Activated naive CD8-positive, alpha-beta T cell treated with anti-CD3 and anti-CD28 coated beads, Interleukin-2, amount 10 ng/mL, durations not matched to agents 7 days and 5 days (primary cell): ENCODE measurements at regions not wholly inside any gene's neighbourhood (a gene's known extent, or its start where the extent isn't known, plus 50 kb on each side); places are given as distances from the start of the nearest gene placed in this dataset.

ENCODE experiments used
- ATAC-seq: fragments of 150-1000 bp; cut with Tn5 transposase; one replicate; pipeline ENCODE4 v1.10.0; 2021; ENCODE audit warnings: low read depth, moderate library complexity
- POLR2A ChIA-PET: fragments of 350-600 bp; sonication (Branson Sonifier 250); formaldehyde crosslinking; loops from one replicate; lab custom pipeline; 2021; ENCODE audit warnings: antibody characterized with exemption; lab: Charles Lee
- DNase-seq: peaks from one replicate; pipeline ENCODE4 v3.0.0; 2021
- H3K27ac Mint-ChIP-seq: one replicate; pipeline ENCODE4 v1.8.0; 2022; ENCODE audit warnings: mild to moderate bottlenecking, mixed read lengths
- H3K27me3 Mint-ChIP-seq: one replicate; pipeline ENCODE4 v1.8.0; 2022; ENCODE audit warnings: mild to moderate bottlenecking, moderate library complexity, mixed read lengths
- H3K36me3 Mint-ChIP-seq: one replicate; pipeline ENCODE4 v1.8.0; 2021; ENCODE audit warnings: mild to moderate bottlenecking, mixed read lengths
- H3K4me1 Mint-ChIP-seq: one replicate; pipeline ENCODE4 v1.8.0; 2021; ENCODE audit warnings: mixed read lengths
- H3K4me3 Mint-ChIP-seq: one replicate; pipeline ENCODE4 v1.8.0; 2022; ENCODE audit warnings: mild to moderate bottlenecking, moderate library complexity, mixed read lengths
- H3K9me3 Mint-ChIP-seq: one replicate; pipeline ENCODE4 v1.8.0; 2021; ENCODE audit warnings: mixed read lengths

DNA sequence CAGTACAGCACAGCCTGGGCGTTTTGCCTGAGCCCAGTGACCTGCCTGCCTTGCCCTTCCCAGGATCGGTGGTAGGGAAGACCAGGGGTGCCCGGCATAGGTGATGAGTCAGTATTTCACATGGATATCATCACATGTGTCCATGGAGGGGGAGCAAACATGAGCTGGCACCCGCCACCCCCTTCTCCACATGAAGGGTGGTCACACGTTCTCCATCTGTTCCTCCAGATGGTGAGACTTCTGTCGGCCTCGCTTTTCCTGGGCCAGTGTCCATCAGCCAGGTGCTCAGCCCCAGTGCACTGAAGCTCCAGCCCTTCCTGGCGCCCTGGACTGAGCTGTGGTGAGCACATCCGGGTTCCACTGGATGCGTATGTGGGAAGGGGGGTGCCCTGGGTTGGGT lies 208.4 kb downstream of the UBE3A start:
- peaks cover 3% of the 10 kb centered on the region for H3K9me3 Mint-ChIP-seq
- H3K27me3 Mint-ChIP-seq = no peaks in the 10 kb centered on the region
- DNase-seq = no peak
- ATAC-seq = no peak
- no peaks in the 10 kb centered on the region for H3K4me1 Mint-ChIP-seq
- H3K4me3 Mint-ChIP-seq = no peak overlapping the region
- no peak overlapping the region for H3K27ac Mint-ChIP-seq
- no peaks in the 10 kb centered on the region for H3K36me3 Mint-ChIP-seq
- POLR2A ChIA-PET = no interaction called here

DNA sequence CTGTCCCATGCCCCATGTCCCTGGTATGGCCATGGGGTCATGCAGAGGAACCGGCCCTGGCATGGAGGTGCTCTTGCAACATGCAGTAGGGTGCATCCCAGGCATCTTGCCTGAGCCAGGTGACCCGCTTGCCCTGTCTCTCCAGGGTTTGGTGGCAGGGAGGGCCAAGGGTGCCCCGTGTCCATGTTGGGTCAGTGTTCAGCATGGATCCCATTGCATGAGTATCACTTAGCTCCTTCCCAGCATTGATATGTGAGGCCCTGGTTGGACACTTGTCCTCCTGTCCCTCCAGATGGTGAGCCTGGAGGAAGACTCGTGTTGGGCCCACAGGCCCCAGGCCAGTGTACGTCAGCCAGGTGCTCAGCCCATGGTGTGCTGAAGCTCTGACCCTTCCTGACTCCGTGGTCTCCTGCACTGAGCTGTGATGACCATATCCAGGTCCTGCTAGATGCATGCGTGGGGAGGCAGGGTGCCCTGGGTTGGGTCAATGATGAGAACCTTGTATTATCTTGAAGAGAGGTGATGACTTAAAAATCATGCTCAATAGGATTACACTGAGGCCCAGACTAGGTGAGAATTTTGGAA lies 205.0 kb downstream of the UBE3A start:
- H3K9me3 Mint-ChIP-seq = peaks cover 10% of the 10 kb centered on the region
- ATAC-seq = no peak
- H3K27me3 Mint-ChIP-seq = no peaks in the 10 kb centered on the region
- no peak for DNase-seq
- H3K4me3 Mint-ChIP-seq = no peak overlapping the region
- no peaks in the 10 kb centered on the region for H3K36me3 Mint-ChIP-seq
- POLR2A ChIA-PET = no interaction called here
- H3K4me1 Mint-ChIP-seq = no peaks in the 10 kb centered on the region
- no peak overlapping the region for H3K27ac Mint-ChIP-seq

DNA sequence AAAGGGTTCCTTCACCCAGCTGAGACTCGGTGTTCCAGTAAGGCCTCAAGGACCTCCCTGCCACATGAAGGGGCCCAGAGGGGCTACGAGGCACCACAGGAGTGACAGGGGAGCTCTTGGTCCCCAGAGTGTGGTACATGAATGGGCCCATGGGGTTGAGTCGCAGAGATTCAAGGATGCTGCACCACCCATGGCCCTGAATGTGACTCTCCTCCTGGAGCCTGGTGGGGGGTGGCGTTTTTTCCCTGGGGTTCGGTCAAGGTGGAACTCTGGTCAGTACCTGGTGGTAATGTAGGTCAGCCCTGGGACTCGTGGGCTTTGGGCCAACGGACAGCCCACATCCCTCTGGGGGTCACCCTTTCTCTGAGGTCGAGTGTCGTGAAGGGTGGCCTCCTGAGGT lies 204.0 kb downstream of the UBE3A start:
- POLR2A ChIA-PET = no interaction called here
- no peaks in the 10 kb centered on the region for H3K27me3 Mint-ChIP-seq
- H3K4me3 Mint-ChIP-seq = no peak overlapping the region
- H3K9me3 Mint-ChIP-seq = peaks cover 10% of the 10 kb centered on the region
- DNase-seq = no peak
- ATAC-seq = no peak
- H3K27ac Mint-ChIP-seq = no peak overlapping the region
- no peaks in the 10 kb centered on the region for H3K4me1 Mint-ChIP-seq
- H3K36me3 Mint-ChIP-seq = no peaks in the 10 kb centered on the region

- Mint-ChIP-seq H3K9me3 (peaks cover 10% of the 10 kb centered on the region), H3K4me1 (no peaks in the 10 kb centered on the region), H3K27me3 (no peaks in the 10 kb centered on the region), H3K27ac (no peak overlapping the region), H3K4me3 (no peak overlapping the region), H3K36me3 (no peaks in the 10 kb centered on the region)
- POLR2A ChIA-PET = no interaction called here
- no peak for DNase-seq
- ATAC-seq = no peak
These were observed 203.4 kb downstream of the UBE3A start for GRCh38 chr15:25235391-25235790.

GRCh38 chr15:25236143-25236860 lies 202.5 kb downstream of the UBE3A start:
- H3K36me3 Mint-ChIP-seq = no peaks in the 10 kb centered on the region
- ATAC-seq = no peak
- no peaks in the 10 kb centered on the region for H3K4me1 Mint-ChIP-seq
- H3K9me3 Mint-ChIP-seq = peaks cover 10% of the 10 kb centered on the region
- H3K27ac Mint-ChIP-seq = no peak overlapping the region
- DNase-seq = no peak
- H3K27me3 Mint-ChIP-seq = no peaks in the 10 kb centered on the region
- no peak overlapping the region for H3K4me3 Mint-ChIP-seq
- POLR2A ChIA-PET = no interaction called here

- Mint-ChIP-seq H3K9me3 (peaks cover 10% of the 10 kb centered on the region), H3K4me1 (no peaks in the 10 kb centered on the region), H3K27ac (no peak overlapping the region), H3K36me3 (no peaks in the 10 kb centered on the region), H3K27me3 (no peaks in the 10 kb centered on the region), H3K4me3 (no peak overlapping the region)
- POLR2A ChIA-PET = no interaction called here
- DNase-seq = no peak
- no peak for ATAC-seq
These were observed 202.0 kb downstream of the UBE3A start for GRCh38 chr15:25236861-25237155.

DNA sequence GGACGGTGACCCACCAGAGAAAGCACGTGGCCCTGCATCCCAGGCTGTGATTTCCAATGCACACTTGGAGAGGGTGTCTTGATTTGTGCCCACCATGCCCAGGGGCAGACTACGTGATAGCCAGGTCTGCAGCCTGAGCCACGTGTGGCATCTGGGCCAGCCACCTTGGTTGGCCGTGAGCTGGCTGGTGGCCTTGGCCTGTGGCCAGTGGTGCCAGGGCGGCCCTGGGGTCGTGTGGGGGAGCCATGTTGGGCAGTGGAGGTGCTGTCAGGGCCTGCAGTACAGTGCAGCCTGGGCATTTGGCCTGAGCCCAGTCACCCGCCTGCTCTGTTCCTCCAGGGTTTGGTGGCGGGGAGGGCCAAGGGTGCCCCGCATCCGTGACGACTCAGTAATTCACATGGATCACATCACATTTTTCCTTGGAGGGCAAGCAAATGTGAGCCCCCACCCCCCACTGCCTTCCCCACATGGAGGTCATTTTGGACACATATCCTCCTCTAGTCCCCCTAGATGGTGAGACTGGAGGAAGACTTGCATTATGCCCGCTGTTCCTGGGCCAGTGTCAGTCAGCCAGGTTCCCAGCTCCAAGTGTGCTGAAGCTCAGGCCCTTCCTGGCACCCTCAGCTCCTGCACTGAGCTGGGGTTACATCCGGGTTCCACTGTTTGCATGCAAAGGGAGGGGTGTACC lies 201.4 kb downstream of the UBE3A start:
- ATAC-seq (no peak), DNase-seq (no peak)
- H3K27me3 Mint-ChIP-seq = no peaks in the 10 kb centered on the region

GRCh38 chr15:25238126-25238525 lies 200.7 kb downstream of the UBE3A start:
- peaks cover 10% of the 10 kb centered on the region for H3K9me3 Mint-ChIP-seq
- POLR2A ChIA-PET = no interaction called here
- no peak overlapping the region for H3K4me3 Mint-ChIP-seq
- no peaks in the 10 kb centered on the region for H3K36me3 Mint-ChIP-seq
- no peaks in the 10 kb centered on the region for H3K27me3 Mint-ChIP-seq
- DNase-seq (no peak), ATAC-seq (no peak)
- H3K27ac Mint-ChIP-seq = no peak overlapping the region
- no peaks in the 10 kb centered on the region for H3K4me1 Mint-ChIP-seq

More for the DNA sequence above, 201.4 kb downstream of the UBE3A start:
- POLR2A ChIA-PET = no interaction called here
- H3K4me3 Mint-ChIP-seq = no peak overlapping the region
- peaks cover 10% of the 10 kb centered on the region for H3K9me3 Mint-ChIP-seq
- H3K36me3 Mint-ChIP-seq = no peaks in the 10 kb centered on the region
- H3K4me1 Mint-ChIP-seq = no peaks in the 10 kb centered on the region
- no peak overlapping the region for H3K27ac Mint-ChIP-seq

DNA sequence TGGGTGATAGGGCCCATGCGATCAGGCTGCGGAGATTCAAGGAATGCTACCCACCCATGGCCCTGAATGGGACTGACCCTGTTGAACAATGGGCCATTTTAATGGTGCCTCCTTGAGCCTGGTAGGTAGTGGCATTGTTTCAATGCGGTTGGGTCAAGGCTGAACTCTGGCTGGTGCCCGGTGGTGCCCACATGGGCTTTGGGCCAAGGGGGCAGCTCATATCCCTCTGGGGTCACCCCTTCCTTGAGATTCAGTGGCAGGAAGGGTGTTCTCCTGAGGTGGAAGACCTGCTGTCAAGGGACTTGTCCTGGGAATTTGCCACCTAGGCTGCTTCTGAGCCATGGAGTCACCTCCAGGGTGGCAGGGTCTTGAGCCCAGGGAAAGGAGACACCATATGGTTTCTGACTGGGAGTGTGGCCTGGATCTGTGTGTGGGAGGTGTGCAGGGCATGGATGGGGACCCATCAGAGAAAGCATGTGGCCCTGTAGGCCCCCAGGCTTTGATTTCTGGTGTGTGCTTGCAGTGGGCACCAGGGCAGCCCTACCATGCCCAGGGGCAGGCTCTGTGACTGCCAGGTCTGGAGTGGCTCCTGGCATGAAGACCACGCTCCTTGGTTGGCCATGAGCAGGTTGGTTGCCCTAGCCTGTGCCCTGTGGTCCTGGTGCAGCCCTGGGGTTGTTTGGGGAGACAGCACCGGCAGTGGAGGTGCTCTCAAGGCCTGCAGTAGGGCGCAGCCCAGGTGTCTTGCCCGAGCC lies 199.9 kb downstream of the UBE3A start:
- H3K9me3 Mint-ChIP-seq = peaks cover 10% of the 10 kb centered on the region
- H3K27me3 Mint-ChIP-seq = no peaks in the 10 kb centered on the region
- H3K27ac Mint-ChIP-seq = no peak overlapping the region
- DNase-seq (no peak), ATAC-seq (no peak)
- no peak overlapping the region for H3K4me3 Mint-ChIP-seq
- no peaks in the 10 kb centered on the region for H3K36me3 Mint-ChIP-seq
- H3K4me1 Mint-ChIP-seq = no peaks in the 10 kb centered on the region
- POLR2A ChIA-PET = no interaction called here

DNA sequence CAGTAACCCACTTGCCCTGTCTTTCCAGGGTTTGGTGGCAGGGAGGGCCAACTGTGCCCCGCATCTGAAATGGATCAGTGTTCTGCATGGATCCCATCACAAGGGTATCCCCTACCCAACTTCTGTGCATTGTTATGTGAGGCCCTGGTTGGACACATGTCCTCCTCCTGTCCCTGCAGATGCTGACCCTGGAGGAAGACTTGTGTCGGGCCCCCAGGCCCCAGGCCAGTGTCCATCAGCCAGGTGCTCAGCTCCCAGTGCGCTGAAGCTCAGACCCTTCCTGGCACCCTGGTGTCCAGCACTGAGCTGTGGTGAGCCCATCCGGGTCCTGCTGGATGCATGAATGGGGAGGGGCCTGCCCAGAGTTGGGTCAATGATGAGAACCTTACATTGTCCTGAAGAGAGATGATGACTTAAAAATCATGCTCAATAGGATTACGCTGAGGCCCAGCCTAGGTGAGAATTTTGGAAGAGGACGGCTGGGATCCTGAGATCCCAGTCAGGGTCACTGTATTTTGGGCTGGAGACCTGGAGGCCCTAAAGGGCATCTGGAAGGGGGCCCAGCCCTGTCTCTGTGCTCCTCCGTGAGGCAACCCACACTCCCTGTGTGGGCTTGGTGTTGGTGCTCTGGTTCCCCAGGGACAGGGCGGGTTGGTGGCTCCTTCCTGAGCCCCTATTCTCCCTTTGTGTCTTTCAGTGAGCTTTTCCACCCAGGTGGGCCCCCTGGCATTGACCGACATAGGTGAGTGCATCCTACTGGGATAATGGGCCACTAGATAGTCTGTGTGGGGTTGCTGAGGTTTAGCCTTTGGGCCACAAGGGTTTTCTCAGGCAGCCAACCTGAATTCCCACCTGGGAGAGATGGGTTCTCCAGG lies 199.1 kb downstream of the UBE3A start:
- Mint-ChIP-seq H3K27me3 (no peaks in the 10 kb centered on the region), H3K27ac (no peak overlapping the region), H3K9me3 (peaks cover 10% of the 10 kb centered on the region), H3K36me3 (no peaks in the 10 kb centered on the region), H3K4me1 (no peaks in the 10 kb centered on the region), H3K4me3 (no peak overlapping the region)
- POLR2A ChIA-PET = no interaction called here
- ATAC-seq = no peak
- no peak for DNase-seq

DNA sequence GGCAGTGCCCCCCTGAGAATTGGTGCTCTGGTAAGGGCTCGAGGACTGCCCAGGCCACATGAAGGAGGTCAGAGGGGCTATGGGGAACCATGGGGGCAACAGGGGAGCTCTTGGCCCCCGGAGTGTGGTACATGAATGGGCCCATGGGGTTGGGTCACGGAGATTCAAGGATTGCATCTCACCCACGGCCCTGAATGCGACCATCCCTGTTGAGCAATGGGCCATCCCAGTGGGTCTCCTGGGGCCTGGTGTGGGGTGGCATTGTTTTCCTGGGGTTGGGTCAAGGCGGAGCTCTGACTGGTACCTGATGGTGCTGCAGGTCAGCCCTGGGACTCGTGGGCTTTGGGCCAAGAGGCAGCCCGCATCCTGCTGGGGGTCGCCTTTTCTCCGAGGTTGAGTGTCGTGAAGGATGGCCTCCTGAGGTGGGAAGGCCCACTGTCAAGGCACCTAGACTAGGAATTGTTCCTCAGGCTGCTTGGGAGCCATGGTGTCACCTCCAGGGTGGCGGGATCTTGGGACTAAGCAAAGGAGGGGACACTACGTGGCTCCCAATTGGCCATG lies 198.3 kb downstream of the UBE3A start:
- Mint-ChIP-seq H3K27ac (no peak overlapping the region), H3K9me3 (peaks cover 9% of the 10 kb centered on the region), H3K4me3 (no peak overlapping the region), H3K27me3 (no peaks in the 10 kb centered on the region), H3K36me3 (no peaks in the 10 kb centered on the region), H3K4me1 (no peaks in the 10 kb centered on the region)
- POLR2A ChIA-PET = no interaction called here
- ATAC-seq = no peak
- DNase-seq = no peak

- ATAC-seq = no peak
- DNase-seq = no peak
- peaks cover 6% of the 10 kb centered on the region for H3K9me3 Mint-ChIP-seq
- H3K4me1 Mint-ChIP-seq = no peaks in the 10 kb centered on the region
- no peaks in the 10 kb centered on the region for H3K27me3 Mint-ChIP-seq
- POLR2A ChIA-PET = no interaction called here
- H3K27ac Mint-ChIP-seq = no peak overlapping the region
- H3K36me3 Mint-ChIP-seq = no peaks in the 10 kb centered on the region
- no peak overlapping the region for H3K4me3 Mint-ChIP-seq
These were observed 197.5 kb downstream of the UBE3A start for GRCh38 chr15:25241241-25241801.
